Endothelial cell (in vitro differentiated cells): ENCODE measurements at regions not wholly inside any gene's neighbourhood (a gene's known extent, or its start where the extent isn't known, plus 50 kb on each side); places are given as distances from the start of the nearest gene placed in this dataset.

ENCODE experiments used
- DNase-seq: peaks from one replicate; pipeline ENCODE4 v3.0.0; 2021; ENCODE audit warnings: low spot score
- H3K27ac Mint-ChIP-seq: one replicate; pipeline ENCODE4 v1.8.0; 2021; ENCODE audit warnings: mixed read lengths, inconsistent platforms; ENCODE audit not compliant: unreplicated experiment
- H3K27me3 Mint-ChIP-seq: one replicate; pipeline ENCODE4 v1.8.0; 2021; ENCODE audit warnings: mild to moderate bottlenecking, moderate library complexity, mixed read lengths, inconsistent platforms; ENCODE audit not compliant: unreplicated experiment
- H3K36me3 Mint-ChIP-seq: one replicate; pipeline ENCODE4 v1.8.0; 2021; ENCODE audit warnings: mild to moderate bottlenecking, low read depth, mixed read lengths, inconsistent platforms; ENCODE audit not compliant: unreplicated experiment
- H3K4me1 Mint-ChIP-seq: one replicate; pipeline ENCODE4 v1.8.0; 2021; ENCODE audit warnings: mild to moderate bottlenecking, mixed read lengths, inconsistent platforms; ENCODE audit not compliant: unreplicated experiment
- H3K4me3 Mint-ChIP-seq: one replicate; pipeline ENCODE4 v1.8.0; 2021; ENCODE audit warnings: mild to moderate bottlenecking, mixed read lengths, inconsistent platforms; ENCODE audit not compliant: unreplicated experiment
- H3K9me3 Mint-ChIP-seq: one replicate; pipeline ENCODE4 v1.8.0; 2021; ENCODE audit warnings: mixed read lengths, inconsistent platforms; ENCODE audit not compliant: unreplicated experiment
- TF ChIP-seq, protein P1 (sequence below): fragments of 200-600 bp; sonication (generic); IDR thresholded peaks from one replicate; pipeline ENCODE4 v1.5.0; 2021; ENCODE audit warnings: antibody characterized with exemption; ENCODE audit not compliant: unreplicated experiment

DNA sequence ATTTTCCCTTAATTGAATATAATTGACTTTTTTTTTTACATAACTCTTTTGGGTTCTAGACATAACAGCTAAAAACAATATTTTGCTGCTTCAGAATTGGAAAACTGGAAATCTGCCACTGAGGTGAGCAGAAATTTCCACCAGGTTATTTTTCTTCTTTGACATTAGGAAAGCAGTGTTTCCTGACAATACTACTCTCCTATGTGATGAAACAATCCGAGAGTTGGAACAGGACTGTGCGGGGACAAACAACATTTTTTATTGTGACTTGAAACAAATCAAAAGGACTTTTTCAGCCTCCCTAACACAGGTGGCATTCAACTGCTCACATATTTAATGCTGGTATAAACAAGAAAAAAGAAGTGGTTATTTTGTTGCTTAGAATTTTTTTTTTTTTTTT is 237.2 kb downstream of the RNF152 start:
- Mint-ChIP-seq H3K9me3 (no peaks in the 10 kb centered on the region), H3K36me3 (no peaks in the 10 kb centered on the region), H3K27me3 (no peaks in the 10 kb centered on the region), H3K4me3 (no peak overlapping the region), H3K27ac (no peak overlapping the region), H3K4me1 (peaks cover 11% of the 10 kb centered on the region)
- TF ChIP-seq, protein P1, sequence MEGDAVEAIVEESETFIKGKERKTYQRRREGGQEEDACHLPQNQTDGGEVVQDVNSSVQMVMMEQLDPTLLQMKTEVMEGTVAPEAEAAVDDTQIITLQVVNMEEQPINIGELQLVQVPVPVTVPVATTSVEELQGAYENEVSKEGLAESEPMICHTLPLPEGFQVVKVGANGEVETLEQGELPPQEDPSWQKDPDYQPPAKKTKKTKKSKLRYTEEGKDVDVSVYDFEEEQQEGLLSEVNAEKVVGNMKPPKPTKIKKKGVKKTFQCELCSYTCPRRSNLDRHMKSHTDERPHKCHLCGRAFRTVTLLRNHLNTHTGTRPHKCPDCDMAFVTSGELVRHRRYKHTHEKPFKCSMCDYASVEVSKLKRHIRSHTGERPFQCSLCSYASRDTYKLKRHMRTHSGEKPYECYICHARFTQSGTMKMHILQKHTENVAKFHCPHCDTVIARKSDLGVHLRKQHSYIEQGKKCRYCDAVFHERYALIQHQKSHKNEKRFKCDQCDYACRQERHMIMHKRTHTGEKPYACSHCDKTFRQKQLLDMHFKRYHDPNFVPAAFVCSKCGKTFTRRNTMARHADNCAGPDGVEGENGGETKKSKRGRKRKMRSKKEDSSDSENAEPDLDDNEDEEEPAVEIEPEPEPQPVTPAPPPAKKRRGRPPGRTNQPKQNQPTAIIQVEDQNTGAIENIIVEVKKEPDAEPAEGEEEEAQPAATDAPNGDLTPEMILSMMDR: no peak
- no peak for DNase-seq

- no peak for DNase-seq
- H3K4me3 Mint-ChIP-seq: no peak overlapping the region
Measured at GRCh38 chr18:61653823-61654551, 238.8 kb downstream of the RNF152 start.

DNA sequence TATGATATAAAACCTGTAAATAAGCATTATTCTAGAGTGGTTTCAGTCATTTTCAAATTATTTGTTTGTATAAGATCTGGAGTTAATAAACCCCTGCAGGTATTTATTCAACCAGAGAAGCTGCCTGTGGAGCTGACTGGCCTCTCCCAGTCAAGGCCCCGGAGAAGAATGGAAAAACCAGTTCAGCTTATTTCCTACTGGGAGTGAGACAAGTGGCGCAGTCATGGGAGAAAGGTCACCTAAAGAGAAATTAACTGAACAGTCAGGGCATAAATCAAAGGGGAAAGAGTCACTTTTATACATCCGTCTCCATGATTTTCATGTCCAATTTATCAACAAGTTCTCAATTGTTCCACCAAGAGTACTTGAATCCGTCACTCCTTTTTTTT is 240.9 kb downstream of the RNF152 start:
- H3K4me1 Mint-ChIP-seq: peaks cover 11% of the 10 kb centered on the region
- DNase-seq: no peak
- no peak overlapping the region for H3K4me3 Mint-ChIP-seq
- no peaks in the 10 kb centered on the region for H3K36me3 Mint-ChIP-seq
- no peaks in the 10 kb centered on the region for H3K9me3 Mint-ChIP-seq
- no peak overlapping the region for H3K27ac Mint-ChIP-seq
- H3K27me3 Mint-ChIP-seq: peaks cover 4% of the 10 kb centered on the region
- TF ChIP-seq, protein P1: no peak

More at GRCh38 chr18:61653823-61654551, 238.8 kb downstream of the RNF152 start:
- Mint-ChIP-seq H3K27ac (no peak overlapping the region), H3K9me3 (no peaks in the 10 kb centered on the region), H3K36me3 (no peaks in the 10 kb centered on the region), H3K27me3 (peaks cover 3% of the 10 kb centered on the region), H3K4me1 (peaks cover 11% of the 10 kb centered on the region)
- TF ChIP-seq, protein P1: no peak

DNA sequence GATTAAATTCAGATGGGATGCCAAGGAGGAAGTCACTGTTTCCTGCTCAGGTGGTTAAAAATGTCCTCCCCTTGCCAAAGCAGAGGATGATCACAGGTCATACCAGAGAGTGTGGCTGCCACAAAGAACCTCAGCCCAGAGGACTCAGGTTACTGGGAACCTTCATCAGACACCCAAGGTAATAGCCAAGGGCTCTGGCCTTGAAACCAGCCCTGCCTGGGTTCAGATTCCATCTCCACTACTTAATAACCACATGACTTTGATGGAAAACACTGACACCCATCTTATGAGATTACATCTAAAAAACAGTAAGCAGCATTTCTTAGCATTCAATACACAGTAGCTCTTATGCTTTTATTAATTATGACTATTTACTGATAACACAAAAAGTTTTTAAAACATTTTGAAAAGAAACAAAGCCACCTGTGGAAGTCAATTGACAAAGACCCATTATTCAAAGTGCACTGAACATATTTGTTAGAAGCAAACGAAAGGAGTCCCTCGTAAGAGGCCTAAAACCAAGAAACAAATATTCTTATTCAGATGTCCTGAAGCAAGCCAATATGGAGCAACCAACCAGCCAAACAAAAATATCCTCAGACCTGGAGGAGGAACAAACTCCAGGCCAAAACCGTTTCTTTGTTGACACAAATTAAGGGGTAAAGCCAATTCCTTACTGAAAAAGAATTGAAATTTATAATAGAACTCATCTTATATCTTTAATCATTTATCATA is 241.5 kb downstream of the RNF152 start:
- Mint-ChIP-seq H3K36me3 (no peaks in the 10 kb centered on the region), H3K4me1 (peaks cover 11% of the 10 kb centered on the region), H3K27ac (no peak overlapping the region), H3K4me3 (no peak overlapping the region), H3K9me3 (no peaks in the 10 kb centered on the region), H3K27me3 (peaks cover 4% of the 10 kb centered on the region)
- TF ChIP-seq, protein P1: no peak
- no peak for DNase-seq
